ENCODE measurements at regions not wholly inside any gene's neighbourhood (a gene's known extent, or its start where the extent isn't known, plus 50 kb on each side); places are given as distances from the start of the nearest gene placed in this dataset.

DNA sequence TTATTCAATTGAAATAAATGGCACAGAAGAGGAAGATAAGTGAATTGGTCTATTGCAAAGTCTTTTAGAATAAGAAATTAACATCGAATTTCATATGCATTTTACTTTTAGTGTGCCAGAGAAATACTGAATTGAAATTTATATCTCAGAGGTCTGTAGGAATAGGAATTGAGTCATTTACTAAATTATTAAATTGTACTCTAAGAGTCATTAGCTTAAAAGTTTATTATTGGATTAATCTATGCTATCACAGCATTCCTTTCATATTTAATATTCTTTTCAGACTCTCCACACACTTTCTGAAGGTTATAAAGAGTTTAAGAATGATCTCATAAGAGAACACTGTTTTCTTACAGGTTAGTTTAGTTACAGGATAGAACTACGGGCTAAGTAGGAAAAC lies 2711.5 kb downstream of the ARAP2 start:
- Histone ChIP-seq H3K4me1 (no peaks in the 10 kb centered on the region), H3K27me3 (no peaks in the 10 kb centered on the region), H3K9me3 (no peaks in the 10 kb centered on the region), H3K4me3 (ENCODE audit: low read depth, low read length) (no peak overlapping the region), H3K36me3 (no peaks in the 10 kb centered on the region)
- DNase-seq = no peak
- TF ChIP-seq, protein P1, sequence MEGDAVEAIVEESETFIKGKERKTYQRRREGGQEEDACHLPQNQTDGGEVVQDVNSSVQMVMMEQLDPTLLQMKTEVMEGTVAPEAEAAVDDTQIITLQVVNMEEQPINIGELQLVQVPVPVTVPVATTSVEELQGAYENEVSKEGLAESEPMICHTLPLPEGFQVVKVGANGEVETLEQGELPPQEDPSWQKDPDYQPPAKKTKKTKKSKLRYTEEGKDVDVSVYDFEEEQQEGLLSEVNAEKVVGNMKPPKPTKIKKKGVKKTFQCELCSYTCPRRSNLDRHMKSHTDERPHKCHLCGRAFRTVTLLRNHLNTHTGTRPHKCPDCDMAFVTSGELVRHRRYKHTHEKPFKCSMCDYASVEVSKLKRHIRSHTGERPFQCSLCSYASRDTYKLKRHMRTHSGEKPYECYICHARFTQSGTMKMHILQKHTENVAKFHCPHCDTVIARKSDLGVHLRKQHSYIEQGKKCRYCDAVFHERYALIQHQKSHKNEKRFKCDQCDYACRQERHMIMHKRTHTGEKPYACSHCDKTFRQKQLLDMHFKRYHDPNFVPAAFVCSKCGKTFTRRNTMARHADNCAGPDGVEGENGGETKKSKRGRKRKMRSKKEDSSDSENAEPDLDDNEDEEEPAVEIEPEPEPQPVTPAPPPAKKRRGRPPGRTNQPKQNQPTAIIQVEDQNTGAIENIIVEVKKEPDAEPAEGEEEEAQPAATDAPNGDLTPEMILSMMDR (IDR thresholded peaks at IDR 0.05; ENCODE audit: low read depth, low read length) = no peak

DNA sequence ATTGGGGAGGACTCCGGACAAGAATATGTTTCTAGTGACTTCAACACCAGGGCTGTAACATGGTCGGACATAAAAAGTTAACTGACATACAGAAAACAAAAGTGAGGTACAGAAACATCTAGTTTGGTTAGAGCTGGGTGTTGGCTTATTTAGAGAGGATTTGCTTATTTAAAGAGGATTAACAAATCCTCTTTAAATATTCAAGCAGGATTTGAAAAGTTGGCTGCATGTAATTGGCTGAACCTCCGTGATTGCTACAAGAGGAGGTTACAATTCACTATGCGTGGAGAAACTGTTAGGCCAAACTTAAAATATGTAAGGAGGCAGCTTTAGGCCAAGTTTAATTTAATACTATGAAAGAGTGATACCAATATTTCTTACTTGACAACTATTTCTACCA lies 2707.4 kb downstream of the ARAP2 start:
- Histone ChIP-seq H3K27me3 (no peaks in the 10 kb centered on the region), H3K36me3 (no peaks in the 10 kb centered on the region), H3K4me1 (no peaks in the 10 kb centered on the region), H3K9me3 (no peaks in the 10 kb centered on the region), H3K4me3 (ENCODE audit: low read depth, low read length) (no peak overlapping the region)
- no peak for DNase-seq
- TF ChIP-seq, protein P1 (IDR thresholded peaks at IDR 0.05; ENCODE audit: low read depth, low read length) = no peak

DNA sequence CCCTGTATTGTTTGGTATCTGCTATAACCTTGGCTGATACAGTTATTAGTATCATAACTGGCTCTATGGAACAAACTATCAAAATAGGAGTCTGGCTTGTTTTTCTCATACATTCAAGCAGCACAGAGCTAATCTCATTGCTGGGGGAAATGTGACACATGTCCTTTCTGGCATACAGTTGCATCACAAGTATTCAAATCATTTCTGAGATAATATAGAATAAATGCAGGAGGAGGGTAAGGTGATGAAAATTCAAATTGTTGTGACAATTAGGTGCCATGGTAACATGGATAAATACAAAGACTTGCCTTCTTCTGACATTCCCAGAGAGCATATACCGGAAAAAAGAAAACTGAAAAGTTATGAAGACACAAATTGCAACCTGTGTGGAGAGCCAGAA lies 2706.8 kb downstream of the ARAP2 start:
- no peaks in the 10 kb centered on the region for H3K9me3 ChIP-seq
- H3K36me3 ChIP-seq = no peaks in the 10 kb centered on the region
- no peak overlapping the region for H3K4me3 ChIP-seq (ENCODE audit: low read depth, low read length)
- H3K4me1 ChIP-seq = no peaks in the 10 kb centered on the region
- TF ChIP-seq, protein P1 (IDR thresholded peaks at IDR 0.05; ENCODE audit: low read depth, low read length) = no peak
- DNase-seq = no peak
- H3K27me3 ChIP-seq = no peaks in the 10 kb centered on the region

DNA sequence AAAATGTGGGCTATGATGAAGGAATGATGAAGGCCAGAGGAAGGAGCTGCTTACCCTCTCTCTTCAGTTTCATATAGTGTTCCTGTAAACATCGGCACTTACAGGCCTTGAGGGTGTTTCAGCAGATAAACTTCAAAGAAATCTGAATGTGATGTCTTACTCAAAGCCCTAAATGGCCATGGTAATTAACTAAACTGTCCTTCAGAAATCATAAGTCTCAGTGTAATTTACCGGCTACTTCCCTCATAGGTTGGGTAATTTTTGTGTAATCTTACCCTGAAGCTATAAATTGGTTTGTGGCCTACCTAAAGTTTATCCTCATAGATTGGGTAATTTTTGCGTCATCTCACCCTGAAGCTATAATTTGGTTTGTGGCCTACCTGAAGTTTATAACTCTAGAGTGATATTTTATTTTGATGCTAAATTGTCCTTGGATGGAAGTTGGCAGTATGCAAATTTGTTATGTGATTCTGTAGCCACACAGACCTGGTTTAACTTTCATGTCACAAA lies 2700.3 kb downstream of the ARAP2 start:
- no peak overlapping the region for H3K4me3 ChIP-seq (ENCODE audit: low read depth, low read length)
- H3K9me3 ChIP-seq = no peaks in the 10 kb centered on the region
- H3K27me3 ChIP-seq = no peaks in the 10 kb centered on the region
- no peak for DNase-seq
- TF ChIP-seq, protein P1 (IDR thresholded peaks at IDR 0.05; ENCODE audit: low read depth, low read length) = no peak
- no peaks in the 10 kb centered on the region for H3K36me3 ChIP-seq
- H3K4me1 ChIP-seq = no peaks in the 10 kb centered on the region

- TF ChIP-seq, protein P1 (IDR thresholded peaks at IDR 0.05; ENCODE audit: low read depth, low read length) = no peak
- H3K9me3 ChIP-seq = no peaks in the 10 kb centered on the region
- H3K4me1 ChIP-seq = no peaks in the 10 kb centered on the region
- H3K27me3 ChIP-seq = no peaks in the 10 kb centered on the region
- no peaks in the 10 kb centered on the region for H3K36me3 ChIP-seq
- H3K4me3 ChIP-seq (ENCODE audit: low read depth, low read length) = no peak overlapping the region
- no peak for DNase-seq
Observed at GRCh38 chr4:33551244-33551643, 2693.1 kb downstream of the ARAP2 start.

GRCh38 chr4:33561259-33561658 lies 2683.1 kb downstream of the ARAP2 start:
- Histone ChIP-seq H3K9me3 (no peaks in the 10 kb centered on the region), H3K4me1 (no peaks in the 10 kb centered on the region), H3K4me3 (ENCODE audit: low read depth, low read length) (no peak overlapping the region), H3K36me3 (no peaks in the 10 kb centered on the region), H3K27me3 (no peaks in the 10 kb centered on the region)
- no peak for DNase-seq
- TF ChIP-seq, protein P1 (IDR thresholded peaks at IDR 0.05; ENCODE audit: low read depth, low read length) = no peak

Measured in BE2C (cell line).